ENCODE measurements at regions not wholly inside any gene's neighbourhood (a gene's known extent, or its start where the extent isn't known, plus 50 kb on each side); places are given as distances from the start of the nearest gene placed in this dataset.

DNA sequence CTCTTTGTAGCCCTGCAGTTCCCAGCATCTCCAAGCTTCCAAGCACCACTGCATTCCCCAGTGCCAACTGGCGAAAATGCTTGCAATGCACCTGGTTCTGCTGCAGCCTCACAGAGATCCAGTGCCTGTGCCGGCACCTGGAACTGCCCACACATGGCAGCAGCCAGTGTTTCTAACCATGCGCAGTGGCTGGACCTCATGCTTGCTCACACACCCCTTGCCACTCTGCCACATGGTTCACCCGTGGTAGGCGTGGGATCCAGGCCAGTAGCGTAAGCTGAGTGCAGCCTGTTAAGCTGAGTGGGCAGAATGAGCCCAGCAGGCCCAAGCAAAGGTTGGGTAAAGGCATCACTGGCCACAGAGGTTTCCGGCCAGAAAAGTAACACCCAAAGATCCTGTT, 214.1 kb upstream of the VLDLR start:
- POLR2A ChIA-PET = no interaction called here
- H3K36me3 ChIP-seq (ENCODE audit: control insufficient read depth in 2 of 2, insufficient read depth in 1 of 2, low read length in 2 of 2) = no peaks in the 10 kb centered on the region
- CTCF ChIA-PET = no interaction called here
- no peak overlapping the region for H3K27ac ChIP-seq (ENCODE audit: extremely low read depth, low read depth, low read length)
- no peak overlapping the region for H3K4me3 ChIP-seq (ENCODE audit: low read depth, low read length)
- no peaks in the 10 kb centered on the region for H3K9me3 ChIP-seq (ENCODE audit: control insufficient read depth, insufficient read depth, low read depth, low read length)
- H3K4me1 ChIP-seq (ENCODE audit: control insufficient read depth, insufficient read depth, low read length) = no peaks in the 10 kb centered on the region
- TF ChIP-seq ZNF544 (tag by site-specific recombination; IDR thresholded peaks at IDR 0.05) (no peak), BCL11A (tag by site-specific recombination; IDR thresholded peaks at IDR 0.05; ENCODE audit: low read depth) (no peak), ZNF24 (tag by site-specific recombination; IDR thresholded peaks at IDR 0.05) (no peak), SALL2 (tag by site-specific recombination; IDR thresholded peaks at IDR 0.05; ENCODE audit: borderline replicate concordance) (no peak)
- TF ChIP-seq, protein P1, sequence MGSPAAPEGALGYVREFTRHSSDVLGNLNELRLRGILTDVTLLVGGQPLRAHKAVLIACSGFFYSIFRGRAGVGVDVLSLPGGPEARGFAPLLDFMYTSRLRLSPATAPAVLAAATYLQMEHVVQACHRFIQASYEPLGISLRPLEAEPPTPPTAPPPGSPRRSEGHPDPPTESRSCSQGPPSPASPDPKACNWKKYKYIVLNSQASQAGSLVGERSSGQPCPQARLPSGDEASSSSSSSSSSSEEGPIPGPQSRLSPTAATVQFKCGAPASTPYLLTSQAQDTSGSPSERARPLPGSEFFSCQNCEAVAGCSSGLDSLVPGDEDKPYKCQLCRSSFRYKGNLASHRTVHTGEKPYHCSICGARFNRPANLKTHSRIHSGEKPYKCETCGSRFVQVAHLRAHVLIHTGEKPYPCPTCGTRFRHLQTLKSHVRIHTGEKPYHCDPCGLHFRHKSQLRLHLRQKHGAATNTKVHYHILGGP (tag by site-specific recombination; IDR thresholded peaks at IDR 0.05) = no peak
- TF ChIP-seq, protein P2, sequence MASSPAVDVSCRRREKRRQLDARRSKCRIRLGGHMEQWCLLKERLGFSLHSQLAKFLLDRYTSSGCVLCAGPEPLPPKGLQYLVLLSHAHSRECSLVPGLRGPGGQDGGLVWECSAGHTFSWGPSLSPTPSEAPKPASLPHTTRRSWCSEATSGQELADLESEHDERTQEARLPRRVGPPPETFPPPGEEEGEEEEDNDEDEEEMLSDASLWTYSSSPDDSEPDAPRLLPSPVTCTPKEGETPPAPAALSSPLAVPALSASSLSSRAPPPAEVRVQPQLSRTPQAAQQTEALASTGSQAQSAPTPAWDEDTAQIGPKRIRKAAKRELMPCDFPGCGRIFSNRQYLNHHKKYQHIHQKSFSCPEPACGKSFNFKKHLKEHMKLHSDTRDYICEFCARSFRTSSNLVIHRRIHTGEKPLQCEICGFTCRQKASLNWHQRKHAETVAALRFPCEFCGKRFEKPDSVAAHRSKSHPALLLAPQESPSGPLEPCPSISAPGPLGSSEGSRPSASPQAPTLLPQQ (tag by site-specific recombination; IDR thresholded peaks at IDR 0.05) = no peak
- TF ChIP-seq, protein P3, sequence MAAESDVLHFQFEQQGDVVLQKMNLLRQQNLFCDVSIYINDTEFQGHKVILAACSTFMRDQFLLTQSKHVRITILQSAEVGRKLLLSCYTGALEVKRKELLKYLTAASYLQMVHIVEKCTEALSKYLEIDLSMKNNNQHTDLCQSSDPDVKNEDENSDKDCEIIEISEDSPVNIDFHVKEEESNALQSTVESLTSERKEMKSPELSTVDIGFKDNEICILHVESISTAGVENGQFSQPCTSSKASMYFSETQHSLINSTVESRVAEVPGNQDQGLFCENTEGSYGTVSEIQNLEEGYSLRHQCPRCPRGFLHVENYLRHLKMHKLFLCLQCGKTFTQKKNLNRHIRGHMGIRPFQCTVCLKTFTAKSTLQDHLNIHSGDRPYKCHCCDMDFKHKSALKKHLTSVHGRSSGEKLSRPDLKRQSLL (tag by site-specific recombination; IDR thresholded peaks at IDR 0.05) = no peak
- TF ChIP-seq, protein P4, sequence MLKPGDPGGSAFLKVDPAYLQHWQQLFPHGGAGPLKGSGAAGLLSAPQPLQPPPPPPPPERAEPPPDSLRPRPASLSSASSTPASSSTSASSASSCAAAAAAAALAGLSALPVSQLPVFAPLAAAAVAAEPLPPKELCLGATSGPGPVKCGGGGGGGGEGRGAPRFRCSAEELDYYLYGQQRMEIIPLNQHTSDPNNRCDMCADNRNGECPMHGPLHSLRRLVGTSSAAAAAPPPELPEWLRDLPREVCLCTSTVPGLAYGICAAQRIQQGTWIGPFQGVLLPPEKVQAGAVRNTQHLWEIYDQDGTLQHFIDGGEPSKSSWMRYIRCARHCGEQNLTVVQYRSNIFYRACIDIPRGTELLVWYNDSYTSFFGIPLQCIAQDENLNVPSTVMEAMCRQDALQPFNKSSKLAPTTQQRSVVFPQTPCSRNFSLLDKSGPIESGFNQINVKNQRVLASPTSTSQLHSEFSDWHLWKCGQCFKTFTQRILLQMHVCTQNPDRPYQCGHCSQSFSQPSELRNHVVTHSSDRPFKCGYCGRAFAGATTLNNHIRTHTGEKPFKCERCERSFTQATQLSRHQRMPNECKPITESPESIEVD (tag by site-specific recombination; IDR thresholded peaks at IDR 0.05) = no peak
- TF ChIP-seq, protein P5, sequence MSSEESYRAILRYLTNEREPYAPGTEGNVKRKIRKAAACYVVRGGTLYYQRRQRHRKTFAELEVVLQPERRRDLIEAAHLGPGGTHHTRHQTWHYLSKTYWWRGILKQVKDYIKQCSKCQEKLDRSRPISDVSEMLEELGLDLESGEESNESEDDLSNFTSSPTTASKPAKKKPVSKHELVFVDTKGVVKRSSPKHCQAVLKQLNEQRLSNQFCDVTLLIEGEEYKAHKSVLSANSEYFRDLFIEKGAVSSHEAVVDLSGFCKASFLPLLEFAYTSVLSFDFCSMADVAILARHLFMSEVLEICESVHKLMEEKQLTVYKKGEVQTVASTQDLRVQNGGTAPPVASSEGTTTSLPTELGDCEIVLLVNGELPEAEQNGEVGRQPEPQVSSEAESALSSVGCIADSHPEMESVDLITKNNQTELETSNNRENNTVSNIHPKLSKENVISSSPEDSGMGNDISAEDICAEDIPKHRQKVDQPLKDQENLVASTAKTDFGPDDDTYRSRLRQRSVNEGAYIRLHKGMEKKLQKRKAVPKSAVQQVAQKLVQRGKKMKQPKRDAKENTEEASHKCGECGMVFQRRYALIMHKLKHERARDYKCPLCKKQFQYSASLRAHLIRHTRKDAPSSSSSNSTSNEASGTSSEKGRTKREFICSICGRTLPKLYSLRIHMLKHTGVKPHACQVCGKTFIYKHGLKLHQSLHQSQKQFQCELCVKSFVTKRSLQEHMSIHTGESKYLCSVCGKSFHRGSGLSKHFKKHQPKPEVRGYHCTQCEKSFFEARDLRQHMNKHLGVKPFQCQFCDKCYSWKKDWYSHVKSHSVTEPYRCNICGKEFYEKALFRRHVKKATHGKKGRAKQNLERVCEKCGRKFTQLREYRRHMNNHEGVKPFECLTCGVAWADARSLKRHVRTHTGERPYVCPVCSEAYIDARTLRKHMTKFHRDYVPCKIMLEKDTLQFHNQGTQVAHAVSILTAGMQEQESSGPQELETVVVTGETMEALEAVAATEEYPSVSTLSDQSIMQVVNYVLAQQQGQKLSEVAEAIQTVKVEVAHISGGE (tag by site-specific recombination; conservative IDR thresholded peaks at IDR 0.05; ENCODE audit: low read depth) = no peak
- TF ChIP-seq, protein P6, sequence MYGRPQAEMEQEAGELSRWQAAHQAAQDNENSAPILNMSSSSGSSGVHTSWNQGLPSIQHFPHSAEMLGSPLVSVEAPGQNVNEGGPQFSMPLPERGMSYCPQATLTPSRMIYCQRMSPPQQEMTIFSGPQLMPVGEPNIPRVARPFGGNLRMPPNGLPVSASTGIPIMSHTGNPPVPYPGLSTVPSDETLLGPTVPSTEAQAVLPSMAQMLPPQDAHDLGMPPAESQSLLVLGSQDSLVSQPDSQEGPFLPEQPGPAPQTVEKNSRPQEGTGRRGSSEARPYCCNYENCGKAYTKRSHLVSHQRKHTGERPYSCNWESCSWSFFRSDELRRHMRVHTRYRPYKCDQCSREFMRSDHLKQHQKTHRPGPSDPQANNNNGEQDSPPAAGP (tag by site-specific recombination; IDR thresholded peaks at IDR 0.05) = no peak
- TF ChIP-seq, protein P7, sequence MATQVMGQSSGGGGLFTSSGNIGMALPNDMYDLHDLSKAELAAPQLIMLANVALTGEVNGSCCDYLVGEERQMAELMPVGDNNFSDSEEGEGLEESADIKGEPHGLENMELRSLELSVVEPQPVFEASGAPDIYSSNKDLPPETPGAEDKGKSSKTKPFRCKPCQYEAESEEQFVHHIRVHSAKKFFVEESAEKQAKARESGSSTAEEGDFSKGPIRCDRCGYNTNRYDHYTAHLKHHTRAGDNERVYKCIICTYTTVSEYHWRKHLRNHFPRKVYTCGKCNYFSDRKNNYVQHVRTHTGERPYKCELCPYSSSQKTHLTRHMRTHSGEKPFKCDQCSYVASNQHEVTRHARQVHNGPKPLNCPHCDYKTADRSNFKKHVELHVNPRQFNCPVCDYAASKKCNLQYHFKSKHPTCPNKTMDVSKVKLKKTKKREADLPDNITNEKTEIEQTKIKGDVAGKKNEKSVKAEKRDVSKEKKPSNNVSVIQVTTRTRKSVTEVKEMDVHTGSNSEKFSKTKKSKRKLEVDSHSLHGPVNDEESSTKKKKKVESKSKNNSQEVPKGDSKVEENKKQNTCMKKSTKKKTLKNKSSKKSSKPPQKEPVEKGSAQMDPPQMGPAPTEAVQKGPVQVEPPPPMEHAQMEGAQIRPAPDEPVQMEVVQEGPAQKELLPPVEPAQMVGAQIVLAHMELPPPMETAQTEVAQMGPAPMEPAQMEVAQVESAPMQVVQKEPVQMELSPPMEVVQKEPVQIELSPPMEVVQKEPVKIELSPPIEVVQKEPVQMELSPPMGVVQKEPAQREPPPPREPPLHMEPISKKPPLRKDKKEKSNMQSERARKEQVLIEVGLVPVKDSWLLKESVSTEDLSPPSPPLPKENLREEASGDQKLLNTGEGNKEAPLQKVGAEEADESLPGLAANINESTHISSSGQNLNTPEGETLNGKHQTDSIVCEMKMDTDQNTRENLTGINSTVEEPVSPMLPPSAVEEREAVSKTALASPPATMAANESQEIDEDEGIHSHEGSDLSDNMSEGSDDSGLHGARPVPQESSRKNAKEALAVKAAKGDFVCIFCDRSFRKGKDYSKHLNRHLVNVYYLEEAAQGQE (tag by site-specific recombination; IDR thresholded peaks at IDR 0.05) = no peak
